Endothelial cell of umbilical vein (primary cell): ENCODE measurements at regions not wholly inside any gene's neighbourhood (a gene's known extent, or its start where the extent isn't known, plus 50 kb on each side); places are given as distances from the start of the nearest gene placed in this dataset.

Experiments
- BruUV-seq: library from RNA; stranded (reverse); fragments of 400-500 nt; replicated peaks from 2 replicates; lab custom pipeline; 2021; lab: Mats Ljungman, UMichigan
- CTCF ChIA-PET: fragments of 300-600, 350-600 bp; sonication (Branson Sonifier 250); formaldehyde crosslinking; loops from one replicate; lab custom pipeline; 2021; ENCODE audit warnings: antibody characterized with exemption, inconsistent platforms; lab: Charles Lee
- POLR2A ChIA-PET: fragments of 300-600, 350-600 bp; sonication (Branson Sonifier 250); formaldehyde crosslinking; loops from one replicate; lab custom pipeline; 2021; ENCODE audit warnings: antibody characterized with exemption, inconsistent platforms; lab: Charles Lee
- DNase-seq: peaks from one replicate; pipeline ENCODE4 v3.0.0-alpha.2; 2011; ENCODE audit warnings: low read depth, low spot score
- FAIRE-seq: peaks from 2 replicates; lab custom pipeline; 2011; peaks lifted over from hg19 to GRCh38; lab: Jason Lieb, UNC
- H2AFZ ChIP-seq: 2 replicates; pipeline ENCODE4 v1.6.0; 2012; ENCODE audit warnings: low read depth, low read length, control low read depth, inconsistent platforms
- H3K27ac ChIP-seq: 2 replicates; pipeline ENCODE4 v1.5.1; 2011; ENCODE audit warnings: low read depth, mild to moderate bottlenecking, control low read depth, low read length, moderate library complexity; ENCODE audit not compliant: insufficient read depth
- H3K27me3 ChIP-seq, 2 experiments: 2 replicates each; pipeline versions ENCODE4 v1.6.0 to v1.6.1; 2011; ENCODE audit warnings: low read length in 2 of 2, mixed read lengths in 1 of 2; ENCODE audit not compliant: control insufficient read depth in 2 of 2, insufficient read depth in 2 of 2
- H3K36me3 ChIP-seq, 2 experiments: 2 replicates in 1 of 2; 3 replicates in 1 of 2; pipeline ENCODE4 v1.5.1; 2011; ENCODE audit warnings: low read length in 2 of 2, mild to moderate bottlenecking in 1 of 2, moderate library complexity in 1 of 2; ENCODE audit not compliant: control insufficient read depth in 2 of 2, insufficient read depth in 2 of 2; ENCODE audit errors: extremely low read depth in 1 of 2
- H3K4me1 ChIP-seq: 3 replicates; pipeline ENCODE4 v1.5.1; 2011; ENCODE audit warnings: mild to moderate bottlenecking, low read length; ENCODE audit not compliant: control insufficient read depth, insufficient read depth; ENCODE audit errors: extremely low read depth
- H3K4me2 ChIP-seq: 2 replicates; pipeline ENCODE4 v1.6.1; 2011; ENCODE audit warnings: low read length, control low read depth, mixed read lengths; ENCODE audit not compliant: insufficient read depth
- H3K4me3 ChIP-seq, 3 experiments: fragments of 200-600 bp in 1 of 3; sonication (generic), shearing (Covaris generic) in 1 of 3; replicated peaks in 1 of 3; 2 replicates each; pipeline ENCODE4 v1.5.1; 2011 to 2016; ENCODE audit warnings: control low read depth in 3 of 3, low read length in 3 of 3, mild to moderate bottlenecking in 2 of 3, inconsistent platforms in 1 of 3, low read depth in 1 of 3, moderate library complexity in 1 of 3; ENCODE audit not compliant: insufficient read depth in 1 of 3
- H3K79me2 ChIP-seq: 2 replicates; pipeline ENCODE4 v1.6.0; 2012; ENCODE audit warnings: low read length, inconsistent platforms; ENCODE audit not compliant: control insufficient read depth, insufficient read depth
- H3K9ac ChIP-seq: replicated peaks from 2 replicates; pipeline ENCODE3; 2011; ENCODE audit warnings: low read length, control low read depth; ENCODE audit not compliant: insufficient read depth; ENCODE audit errors: extremely low read depth
- H3K9me1 ChIP-seq: replicated peaks from 3 replicates; pipeline ENCODE4 v1.6.0; 2011; ENCODE audit warnings: mild to moderate bottlenecking, low read length; ENCODE audit not compliant: control insufficient read depth, insufficient read depth; ENCODE audit errors: extremely low read depth
- H3K9me3 ChIP-seq: replicated peaks from 2 replicates; pipeline ENCODE4 v1.5.1; 2012; ENCODE audit warnings: low read length, inconsistent platforms; ENCODE audit not compliant: control insufficient read depth, insufficient read depth
- H4K20me1 ChIP-seq: replicated peaks from 2 replicates; pipeline ENCODE3; 2011; ENCODE audit warnings: mild to moderate bottlenecking, low read length; ENCODE audit not compliant: control insufficient read depth, insufficient read depth; ENCODE audit errors: extremely low read depth
- EZH2 ChIP-seq: IDR thresholded peaks from 2 replicates; pipeline ENCODE4 v1.6.1; 2012; ENCODE audit warnings: borderline replicate concordance, low read depth, mild to moderate bottlenecking, moderate library complexity, low read length, inconsistent platforms; ENCODE audit not compliant: severe bottlenecking
- FOS ChIP-seq: IDR thresholded peaks from 2 replicates; pipeline ENCODE4 v1.6.1; 2011; ENCODE audit warnings: mild to moderate bottlenecking, low read length, moderate library complexity, borderline replicate concordance; ENCODE audit not compliant: insufficient read depth
- GATA2 ChIP-seq: IDR thresholded peaks from 2 replicates; pipeline ENCODE4 v1.7.0; 2011; ENCODE audit warnings: low read depth, mild to moderate bottlenecking, moderate library complexity, mixed read lengths, low read length; ENCODE audit not compliant: insufficient read length, insufficient read depth
- JUN ChIP-seq: IDR thresholded peaks from 2 replicates; pipeline ENCODE4 v1.6.1; 2011; ENCODE audit warnings: borderline replicate concordance, low read depth; ENCODE audit not compliant: insufficient read length, insufficient read depth
- MYC ChIP-seq: IDR thresholded peaks from one replicate; pipeline ENCODE4 v1.6.1; 2011; ENCODE audit warnings: mild to moderate bottlenecking, low read depth, low read length
- POLR2A ChIP-seq: IDR thresholded peaks from 2 replicates; pipeline ENCODE4 v1.6.1; 2012; ENCODE audit warnings: low read depth, mild to moderate bottlenecking, control low read depth, low read length
- POLR2AphosphoS5 ChIP-seq: IDR thresholded peaks from 2 replicates; pipeline ENCODE4 v1.6.1; 2012; ENCODE audit warnings: low read depth, mild to moderate bottlenecking, control low read depth, low read length, moderate library complexity; ENCODE audit not compliant: insufficient read depth
- dilution Hi-C: fragments of 300-500 bp; cut with MboI; formaldehyde crosslinking; loops from one replicate; pipeline ENCODE4 v1.15.0; 2019; ENCODE audit warnings: low sequenced_read_pairs; ENCODE audit not compliant: extremely low pct_ligation_motif_present
- intact Hi-C: fragments of 100-400 bp; cut with micrococcal nuclease; formaldehyde crosslinking; loops from one replicate; pipeline ENCODE4 v1.10.0; 2022
- TF ChIP-seq, protein P1 (sequence below), 2 donors: IDR thresholded peaks; 1 replicate in 1 of 2; 2 replicates in 1 of 2; pipeline ENCODE4 v1.5.1; 2011; ENCODE audit warnings: low read length in 2 of 2, mild to moderate bottlenecking in 2 of 2, moderate library complexity in 2 of 2, control low read depth in 1 of 2, inconsistent platforms in 1 of 2, low read depth in 1 of 2; ENCODE audit not compliant: insufficient read depth in 1 of 2; ENCODE audit errors: extremely low read depth in 1 of 2
- TF ChIP-seq, protein P2 (sequence below): IDR thresholded peaks from 2 replicates; pipeline ENCODE4 v1.6.1; 2011; ENCODE audit not compliant: insufficient read depth, insufficient read length

DNA sequence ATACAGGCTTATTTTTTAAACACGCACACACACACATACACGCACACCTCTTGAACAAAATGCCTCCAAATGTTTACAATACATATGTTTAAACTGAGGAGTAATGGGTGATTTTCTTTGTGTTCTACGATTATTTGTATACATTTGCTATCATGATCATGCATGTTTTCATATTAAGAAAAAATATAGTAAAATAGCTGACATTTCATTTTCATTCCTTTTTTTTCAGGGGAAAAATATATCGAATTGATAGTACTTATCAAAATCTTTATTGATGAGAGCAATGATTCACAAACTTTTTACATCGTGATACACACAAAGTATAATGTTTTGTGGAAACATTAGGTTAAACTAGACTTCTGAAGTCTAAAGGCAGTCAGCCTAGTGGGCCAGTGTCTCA, 618.9 kb downstream of the TECRL start:
- TF ChIP-seq FOS (no peak), MYC (no peak), GATA2 (no peak), POLR2A (no peak), EZH2 (no peak), POLR2AphosphoS5 (no peak), JUN (no peak)
- TF ChIP-seq, protein P1, sequence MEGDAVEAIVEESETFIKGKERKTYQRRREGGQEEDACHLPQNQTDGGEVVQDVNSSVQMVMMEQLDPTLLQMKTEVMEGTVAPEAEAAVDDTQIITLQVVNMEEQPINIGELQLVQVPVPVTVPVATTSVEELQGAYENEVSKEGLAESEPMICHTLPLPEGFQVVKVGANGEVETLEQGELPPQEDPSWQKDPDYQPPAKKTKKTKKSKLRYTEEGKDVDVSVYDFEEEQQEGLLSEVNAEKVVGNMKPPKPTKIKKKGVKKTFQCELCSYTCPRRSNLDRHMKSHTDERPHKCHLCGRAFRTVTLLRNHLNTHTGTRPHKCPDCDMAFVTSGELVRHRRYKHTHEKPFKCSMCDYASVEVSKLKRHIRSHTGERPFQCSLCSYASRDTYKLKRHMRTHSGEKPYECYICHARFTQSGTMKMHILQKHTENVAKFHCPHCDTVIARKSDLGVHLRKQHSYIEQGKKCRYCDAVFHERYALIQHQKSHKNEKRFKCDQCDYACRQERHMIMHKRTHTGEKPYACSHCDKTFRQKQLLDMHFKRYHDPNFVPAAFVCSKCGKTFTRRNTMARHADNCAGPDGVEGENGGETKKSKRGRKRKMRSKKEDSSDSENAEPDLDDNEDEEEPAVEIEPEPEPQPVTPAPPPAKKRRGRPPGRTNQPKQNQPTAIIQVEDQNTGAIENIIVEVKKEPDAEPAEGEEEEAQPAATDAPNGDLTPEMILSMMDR (IDR thresholded peaks at IDR 0.05; ENCODE audit: extremely low read depth in 1 of 2, insufficient read depth in 1 of 2, low read depth in 1 of 2, low read length in 2 of 2) = no peak
- TF ChIP-seq, protein P2, sequence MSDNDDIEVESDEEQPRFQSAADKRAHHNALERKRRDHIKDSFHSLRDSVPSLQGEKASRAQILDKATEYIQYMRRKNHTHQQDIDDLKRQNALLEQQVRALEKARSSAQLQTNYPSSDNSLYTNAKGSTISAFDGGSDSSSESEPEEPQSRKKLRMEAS = no peak
- H3K9me3 ChIP-seq = no peaks in the 10 kb centered on the region
- CTCF ChIA-PET = no interaction called here

More for the DNA sequence above, 618.9 kb downstream of the TECRL start:
- POLR2A ChIA-PET = no interaction called here
- Histone ChIP-seq H3K9me1 (no peaks in the 10 kb centered on the region), H3K4me1 (no peaks in the 10 kb centered on the region), H3K9ac (no peak overlapping the region), H3K27me3 (no peaks in the 10 kb centered on the region), H3K4me3 (no peak overlapping the region), H3K4me2 (no peak overlapping the region), H3K36me3 (no peaks in the 10 kb centered on the region), H3K79me2 (no peaks in the 10 kb centered on the region), H3K27ac (no peak overlapping the region), H2AFZ (no peak overlapping the region), H4K20me1 (no peaks in the 10 kb centered on the region)
- dilution Hi-C loops = no loop called here
- intact Hi-C loops = no loop called here
- no TSS peak for BruUV-seq
- FAIRE-seq (no peak), DNase-seq (no peak)
